ENCODE measurements at regions not wholly inside any gene's neighbourhood (a gene's known extent, or its start where the extent isn't known, plus 50 kb on each side); places are given as distances from the start of the nearest gene placed in this dataset.

GRCh38 chr4:44120646-44121045, 328.0 kb downstream of the KCTD8 start:
- Histone ChIP-seq H3K4me3 (ENCODE audit: control insufficient read depth in 1 of 2, extremely low read depth in 1 of 2, low read length in 1 of 2) (no peak overlapping the region), H3K27ac (ENCODE audit: low read length) (no peak overlapping the region), H3K4me1 (ENCODE audit: control insufficient read depth in 1 of 2, extremely low read depth in 1 of 2, insufficient read depth in 2 of 2, low read length in 2 of 2) (no peaks in the 10 kb centered on the region), H3K27me3 (replicated peaks in 1 of 2; ENCODE audit: control insufficient read depth in 2 of 2, extremely low read depth in 1 of 2, insufficient read depth in 2 of 2, low read length in 1 of 2) (no peaks in the 10 kb centered on the region), H3K9me3 (no peaks in the 10 kb centered on the region), H3K36me3 (ENCODE audit: control insufficient read depth in 2 of 2, extremely low read depth in 1 of 2, insufficient read depth in 1 of 2, low read length in 1 of 2) (no peaks in the 10 kb centered on the region)
- POLR2A ChIA-PET, result interaction anchor here in 1 of 2 donors (0.7 kb wide), 1 partner anchor 1571 kb away, joined by 6 read pairs; no protein-coding TSS in a partner anchor
- Mint-ChIP-seq H3K4me3 (no peak overlapping the region), H3K9me3 (peaks cover 0 to 9% (median 2%) of the 10 kb centered on the region in 3 donors), H3K27me3 (no peaks in the 10 kb centered on the region), H3K36me3 (no peaks in the 10 kb centered on the region), H3K4me1 (no peaks in the 10 kb centered on the region), H3K27ac (no peak overlapping the region)
- CTCF ChIA-PET, result no interaction called here
- WGBS (ENCODE audit: insufficient coverage), result 50% methylated on average over 1 of the region's 2 CpGs
- DNase-seq (no peak), ATAC-seq (replicated peaks in 1 of 4) (no peak)

- Histone ChIP-seq H3K27me3 (replicated peaks in 1 of 2; ENCODE audit: control insufficient read depth in 2 of 2, extremely low read depth in 1 of 2, insufficient read depth in 2 of 2, low read length in 1 of 2) (no peaks in the 10 kb centered on the region), H3K4me3 (ENCODE audit: control insufficient read depth in 1 of 2, extremely low read depth in 1 of 2, low read length in 1 of 2) (no peak overlapping the region), H3K9me3 (no peaks in the 10 kb centered on the region), H3K4me1 (ENCODE audit: control insufficient read depth in 1 of 2, extremely low read depth in 1 of 2, insufficient read depth in 2 of 2, low read length in 2 of 2) (no peaks in the 10 kb centered on the region), H3K36me3 (ENCODE audit: control insufficient read depth in 2 of 2, extremely low read depth in 1 of 2, insufficient read depth in 1 of 2, low read length in 1 of 2) (no peaks in the 10 kb centered on the region), H3K27ac (ENCODE audit: low read length) (no peak overlapping the region)
- Mint-ChIP-seq H3K36me3 (no peaks in the 10 kb centered on the region), H3K9me3 (peaks cover 0 to 9% (median 2%) of the 10 kb centered on the region in 3 donors), H3K27me3 (no peaks in the 10 kb centered on the region), H3K4me1 (no peaks in the 10 kb centered on the region), H3K4me3 (no peak overlapping the region), H3K27ac (no peak overlapping the region)
- ChIA-PET POLR2A (interaction anchor here in 1 of 2 donors (0.7 kb wide), 2 partner anchors 129 to 1571 kb away, joined by 3 to 6 read pairs; no protein-coding TSS in a partner anchor), CTCF (no interaction called here)
- DNase-seq (no peak), ATAC-seq (replicated peaks in 1 of 4) (no peak)
- no CpG with 5 or more reads among the region's 1 CpG for WGBS (ENCODE audit: insufficient coverage)
These were observed 327.4 kb downstream of the KCTD8 start for GRCh38 chr4:44121210-44121609.

Data from T-cell (primary cell).